T-helper 17 cell (primary cell): ENCODE measurements at regions not wholly inside any gene's neighbourhood (a gene's known extent, or its start where the extent isn't known, plus 50 kb on each side); places are given as distances from the start of the nearest gene placed in this dataset.
"Not testable (repeated sequence)": the region's sequence is repeated elsewhere in the genome, so short reads cannot be mapped to it uniquely, and the experiment has no call there.

Source experiments
- ATAC-seq: fragments of 150-1000 bp; cut with Tn5 transposase; 2 replicates; pipeline ENCODE4 v1.10.0; 2021; ENCODE audit warnings: mild to moderate bottlenecking, moderate library complexity
- DNase-seq, 3 donors: peaks; one replicate each; pipeline versions ENCODE4 v3.0.0 to v3.0.0-alpha.2; 2020 to 2021
- H3K9me3 ChIP-seq: one replicate; pipeline ENCODE4 v1.7.0; 2013; ENCODE audit warnings: low read length, mild to moderate bottlenecking; ENCODE audit not compliant: control insufficient read depth, poor library complexity, severe bottlenecking
- H3K27ac Mint-ChIP-seq: one replicate; pipeline ENCODE4 v1.8.0; 2022; ENCODE audit warnings: mild to moderate bottlenecking, moderate library complexity, mixed read lengths
- H3K27me3 Mint-ChIP-seq: one replicate; pipeline ENCODE4 v1.8.0; 2022; ENCODE audit warnings: mixed read lengths
- H3K36me3 Mint-ChIP-seq: one replicate; pipeline ENCODE4 v1.8.0; 2022; ENCODE audit warnings: low read depth, mixed read lengths
- H3K4me1 Mint-ChIP-seq: one replicate; pipeline ENCODE4 v1.8.0; 2022; ENCODE audit warnings: mild to moderate bottlenecking, mixed read lengths
- H3K4me3 Mint-ChIP-seq: one replicate; pipeline ENCODE4 v1.8.0; 2022; ENCODE audit warnings: mild to moderate bottlenecking, moderate library complexity, mixed read lengths

- H3K9me3 ChIP-seq, result no peaks in the 10 kb centered on the region
- ATAC-seq (no peak), DNase-seq (no peak)
- Mint-ChIP-seq H3K4me3 (no peak overlapping the region), H3K27ac (no peak overlapping the region), H3K36me3 (no peaks in the 10 kb centered on the region), H3K4me1 (no peaks in the 10 kb centered on the region), H3K27me3 (no peaks in the 10 kb centered on the region)
Observed at GRCh38 chr3:26068890-26069289, 279.0 kb downstream of the OXSM start.

GRCh38 chr3:26070854-26071253, 281.0 kb downstream of the OXSM start:
- H3K9me3 ChIP-seq, result no peaks in the 10 kb centered on the region
- no peaks in the 10 kb centered on the region for H3K4me1 Mint-ChIP-seq
- H3K27ac Mint-ChIP-seq, result no peak overlapping the region
- H3K4me3 Mint-ChIP-seq, result no peak overlapping the region
- no peak for ATAC-seq
- no peak for DNase-seq
- H3K27me3 Mint-ChIP-seq, result peaks cover 13% of the 10 kb centered on the region
- no peaks in the 10 kb centered on the region for H3K36me3 Mint-ChIP-seq

- no peaks in the 10 kb centered on the region for H3K9me3 ChIP-seq
- no peak overlapping the region for H3K4me3 Mint-ChIP-seq
- no peak overlapping the region for H3K27ac Mint-ChIP-seq
- H3K27me3 Mint-ChIP-seq, result peaks cover 18% of the 10 kb centered on the region
- no peaks in the 10 kb centered on the region for H3K4me1 Mint-ChIP-seq
- DNase-seq (no peak), ATAC-seq (no peak)
- peaks cover 2% of the 10 kb centered on the region for H3K36me3 Mint-ChIP-seq
Observed at GRCh38 chr3:26074080-26074479, 284.2 kb downstream of the OXSM start.

- H3K27me3 Mint-ChIP-seq, result peaks cover 18% of the 10 kb centered on the region
- no peaks in the 10 kb centered on the region for H3K4me1 Mint-ChIP-seq
- H3K4me3 Mint-ChIP-seq, result no peak overlapping the region
Observed at GRCh38 chr3:26078539-26078938, 288.6 kb downstream of the OXSM start.

GRCh38 chr3:26081166-26081565, 291.3 kb downstream of the OXSM start:
- Mint-ChIP-seq H3K4me1 (no peaks in the 10 kb centered on the region), H3K36me3 (peaks cover 1% of the 10 kb centered on the region), H3K27me3 (peaks cover 5% of the 10 kb centered on the region), H3K27ac (no peak overlapping the region), H3K4me3 (no peak overlapping the region)
- ATAC-seq (no peak), DNase-seq (no peak)
- H3K9me3 ChIP-seq, result no peaks in the 10 kb centered on the region

More at GRCh38 chr3:26078539-26078938, 288.6 kb downstream of the OXSM start:
- Mint-ChIP-seq H3K36me3 (peaks cover 2% of the 10 kb centered on the region), H3K27ac (no peak overlapping the region)
- no peak for ATAC-seq
- no peak for DNase-seq
- H3K9me3 ChIP-seq, result no peaks in the 10 kb centered on the region

GRCh38 chr3:26081806-26082205, 291.9 kb downstream of the OXSM start:
- no peak for ATAC-seq
- H3K36me3 Mint-ChIP-seq, result no peaks in the 10 kb centered on the region
- no peak overlapping the region for H3K4me3 Mint-ChIP-seq
- H3K4me1 Mint-ChIP-seq, result no peaks in the 10 kb centered on the region
- no peak overlapping the region for H3K27ac Mint-ChIP-seq
- no peaks in the 10 kb centered on the region for H3K9me3 ChIP-seq
- DNase-seq, result no peak
- H3K27me3 Mint-ChIP-seq, result peaks cover 5% of the 10 kb centered on the region

- H3K4me3 Mint-ChIP-seq, result no peak overlapping the region
- ATAC-seq (no peak), DNase-seq (no peak)
- H3K27ac Mint-ChIP-seq, result no peak overlapping the region
- H3K27me3 Mint-ChIP-seq, result no peaks in the 10 kb centered on the region
- no peaks in the 10 kb centered on the region for H3K4me1 Mint-ChIP-seq
- H3K36me3 Mint-ChIP-seq, result no peaks in the 10 kb centered on the region
- no peaks in the 10 kb centered on the region for H3K9me3 ChIP-seq
Observed at GRCh38 chr3:26082911-26083310, 293.0 kb downstream of the OXSM start.

- no peak overlapping the region for H3K4me3 Mint-ChIP-seq
- no peaks in the 10 kb centered on the region for H3K4me1 Mint-ChIP-seq
- ATAC-seq (no peak), DNase-seq (no peak)
- no peaks in the 10 kb centered on the region for H3K36me3 Mint-ChIP-seq
- no peaks in the 10 kb centered on the region for H3K9me3 ChIP-seq
- no peaks in the 10 kb centered on the region for H3K27me3 Mint-ChIP-seq
- no peak overlapping the region for H3K27ac Mint-ChIP-seq
Observed at GRCh38 chr3:26084629-26085028, 294.7 kb downstream of the OXSM start.

GRCh38 chr3:26087751-26088150, 297.9 kb downstream of the OXSM start:
- DNase-seq, result no peak
- no peak overlapping the region for H3K27ac Mint-ChIP-seq
- H3K9me3 ChIP-seq, result no peaks in the 10 kb centered on the region
- H3K27me3 Mint-ChIP-seq, result no peaks in the 10 kb centered on the region
- no peaks in the 10 kb centered on the region for H3K36me3 Mint-ChIP-seq
- H3K4me1 Mint-ChIP-seq, result no peaks in the 10 kb centered on the region
- no peak overlapping the region for H3K4me3 Mint-ChIP-seq
- ATAC-seq, result no peak

- Mint-ChIP-seq H3K27me3 (no peaks in the 10 kb centered on the region), H3K4me1 (no peaks in the 10 kb centered on the region), H3K4me3 (no peak overlapping the region), H3K27ac (no peak overlapping the region), H3K36me3 (no peaks in the 10 kb centered on the region)
- H3K9me3 ChIP-seq, result no peaks in the 10 kb centered on the region
- ATAC-seq, result no peak
- no peak for DNase-seq
Observed at GRCh38 chr3:26089249-26089648, 299.4 kb downstream of the OXSM start.

- DNase-seq (no peak), ATAC-seq (no peak)
- no peak overlapping the region for H3K27ac Mint-ChIP-seq
- H3K9me3 ChIP-seq, result no peaks in the 10 kb centered on the region
- H3K4me3 Mint-ChIP-seq, result no peak overlapping the region
- H3K4me1 Mint-ChIP-seq, result no peaks in the 10 kb centered on the region
- no peaks in the 10 kb centered on the region for H3K27me3 Mint-ChIP-seq
- H3K36me3 Mint-ChIP-seq, result no peaks in the 10 kb centered on the region
Observed at GRCh38 chr3:26090589-26090988, 300.7 kb downstream of the OXSM start.

- H3K4me3 Mint-ChIP-seq, result no peak overlapping the region
- H3K4me1 Mint-ChIP-seq, result no peaks in the 10 kb centered on the region
Observed at GRCh38 chr3:26091096-26091495, 301.2 kb downstream of the OXSM start.

GRCh38 chr3:26091626-26092025, 301.7 kb downstream of the OXSM start:
- Mint-ChIP-seq H3K27ac (no peak overlapping the region), H3K4me3 (no peak overlapping the region), H3K4me1 (no peaks in the 10 kb centered on the region), H3K36me3 (no peaks in the 10 kb centered on the region), H3K27me3 (no peaks in the 10 kb centered on the region)
- no peak for ATAC-seq
- no peaks in the 10 kb centered on the region for H3K9me3 ChIP-seq
- no peak for DNase-seq

More at GRCh38 chr3:26091096-26091495, 301.2 kb downstream of the OXSM start:
- no peaks in the 10 kb centered on the region for H3K27me3 Mint-ChIP-seq
- no peak for DNase-seq
- no peak overlapping the region for H3K27ac Mint-ChIP-seq
- H3K36me3 Mint-ChIP-seq, result no peaks in the 10 kb centered on the region
- no peaks in the 10 kb centered on the region for H3K9me3 ChIP-seq
- no peak for ATAC-seq

GRCh38 chr3:26097111-26097510, 307.2 kb downstream of the OXSM start:
- not testable (repeated sequence) for H3K4me1 Mint-ChIP-seq, H3K27me3 Mint-ChIP-seq, H3K36me3 Mint-ChIP-seq, ATAC-seq, DNase-seq, H3K27ac Mint-ChIP-seq, H3K4me3 Mint-ChIP-seq, H3K9me3 ChIP-seq

- ATAC-seq (no peak), DNase-seq (no peak)
- H3K27me3 Mint-ChIP-seq, result no peaks in the 10 kb centered on the region
- H3K4me3 Mint-ChIP-seq, result no peak overlapping the region
- H3K4me1 Mint-ChIP-seq, result no peaks in the 10 kb centered on the region
- H3K9me3 ChIP-seq, result no peaks in the 10 kb centered on the region
- H3K36me3 Mint-ChIP-seq, result no peaks in the 10 kb centered on the region
- no peak overlapping the region for H3K27ac Mint-ChIP-seq
Observed at GRCh38 chr3:26099692-26100091, 309.8 kb downstream of the OXSM start.
